ENCODE measurements at regions not wholly inside any gene's neighbourhood (a gene's known extent, or its start where the extent isn't known, plus 50 kb on each side); places are given as distances from the start of the nearest gene placed in this dataset.

DNA sequence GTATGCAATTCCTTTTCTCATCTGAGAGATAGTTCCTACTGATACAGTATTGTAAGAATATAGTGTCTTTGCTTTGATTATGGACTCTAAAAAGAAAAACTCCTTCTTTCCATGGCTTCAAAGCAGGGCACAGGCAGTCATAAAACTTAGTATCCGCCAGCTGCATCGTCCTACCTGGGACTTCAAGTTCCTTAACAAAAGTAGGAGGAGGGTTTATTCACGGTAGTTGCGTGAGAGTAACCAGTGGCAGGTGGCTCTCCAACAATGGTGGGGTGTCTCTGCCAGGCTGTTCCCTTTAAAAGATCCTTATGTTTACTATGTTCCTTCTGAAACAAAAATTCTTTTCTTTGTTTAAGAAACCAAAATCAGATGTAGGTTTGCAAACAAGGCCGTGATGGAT, 173.5 kb upstream of the DMAC1 start:
- TF ChIP-seq EZH2 (IDR thresholded peaks at IDR 0.05; ENCODE audit: low read length, missing control alignments) = no peak
- TF ChIP-seq, protein P1, sequence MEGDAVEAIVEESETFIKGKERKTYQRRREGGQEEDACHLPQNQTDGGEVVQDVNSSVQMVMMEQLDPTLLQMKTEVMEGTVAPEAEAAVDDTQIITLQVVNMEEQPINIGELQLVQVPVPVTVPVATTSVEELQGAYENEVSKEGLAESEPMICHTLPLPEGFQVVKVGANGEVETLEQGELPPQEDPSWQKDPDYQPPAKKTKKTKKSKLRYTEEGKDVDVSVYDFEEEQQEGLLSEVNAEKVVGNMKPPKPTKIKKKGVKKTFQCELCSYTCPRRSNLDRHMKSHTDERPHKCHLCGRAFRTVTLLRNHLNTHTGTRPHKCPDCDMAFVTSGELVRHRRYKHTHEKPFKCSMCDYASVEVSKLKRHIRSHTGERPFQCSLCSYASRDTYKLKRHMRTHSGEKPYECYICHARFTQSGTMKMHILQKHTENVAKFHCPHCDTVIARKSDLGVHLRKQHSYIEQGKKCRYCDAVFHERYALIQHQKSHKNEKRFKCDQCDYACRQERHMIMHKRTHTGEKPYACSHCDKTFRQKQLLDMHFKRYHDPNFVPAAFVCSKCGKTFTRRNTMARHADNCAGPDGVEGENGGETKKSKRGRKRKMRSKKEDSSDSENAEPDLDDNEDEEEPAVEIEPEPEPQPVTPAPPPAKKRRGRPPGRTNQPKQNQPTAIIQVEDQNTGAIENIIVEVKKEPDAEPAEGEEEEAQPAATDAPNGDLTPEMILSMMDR (conservative IDR thresholded peaks at IDR 0.05 in 1 of 2, IDR thresholded peaks at IDR 0.05 in 1 of 2; ENCODE audit: low read depth in 1 of 2, low read length in 2 of 2) = no peak
